Common myeloid progenitor, CD34-positive (primary cell): ENCODE measurements at regions not wholly inside any gene's neighbourhood (a gene's known extent, or its start where the extent isn't known, plus 50 kb on each side); places are given as distances from the start of the nearest gene placed in this dataset.

Experiments used
- CTCF ChIA-PET: fragments of 350-600 bp; sonication (Branson Sonifier 250); formaldehyde crosslinking; loops from one replicate; lab custom pipeline; 2021; ENCODE audit warnings: antibody characterized with exemption; lab: Charles Lee
- POLR2A ChIA-PET: fragments of 350-600 bp; sonication (Branson Sonifier 250); formaldehyde crosslinking; loops from one replicate; lab custom pipeline; 2021; ENCODE audit warnings: antibody characterized with exemption; lab: Charles Lee
- DNase-seq, 3 donors: peaks; one replicate each; pipeline versions ENCODE4 v3.0.0 to v3.0.0-alpha.2; 2013
- H3K27ac ChIP-seq, 2 experiments: 1 replicate in 1 of 2; 2 replicates in 1 of 2; pipeline ENCODE4 v1.7.0; 2013; ENCODE audit warnings: inconsistent platforms in 2 of 2, low read length in 2 of 2, mild to moderate bottlenecking in 2 of 2, low read depth in 1 of 2, moderate library complexity in 1 of 2; ENCODE audit not compliant: severe bottlenecking in 2 of 2, insufficient read depth in 1 of 2, poor library complexity in 1 of 2
- H3K27me3 ChIP-seq, 5 experiments: replicated peaks in 2 of 5; 1 replicate in 3 of 5; 2 replicates in 2 of 5; pipeline versions ENCODE4 v1.6.1 to v1.7.0; 2013; ENCODE audit warnings: low read length in 4 of 5, mild to moderate bottlenecking in 2 of 5, moderate library complexity in 2 of 5, inconsistent platforms in 1 of 5; ENCODE audit not compliant: insufficient read depth in 5 of 5, control insufficient read depth in 4 of 5
- H3K36me3 ChIP-seq, 4 experiments: 1 replicate in 2 of 4; 2 replicates in 2 of 4; pipeline versions ENCODE4 v1.6.1 to v1.7.0; 2013; ENCODE audit warnings: low read length in 3 of 4, control low read depth in 1 of 4, mild to moderate bottlenecking in 1 of 4; ENCODE audit not compliant: control insufficient read depth in 4 of 4, insufficient read depth in 4 of 4
- H3K4me1 ChIP-seq, 4 experiments: 1 replicate in 3 of 4; 2 replicates in 1 of 4; pipeline versions ENCODE4 v1.6.1 to v1.7.1; 2013; ENCODE audit warnings: low read length in 3 of 4, mild to moderate bottlenecking in 3 of 4, control low read depth in 1 of 4, inconsistent platforms in 1 of 4, moderate library complexity in 1 of 4; ENCODE audit not compliant: control insufficient read depth in 4 of 4, insufficient read depth in 4 of 4; ENCODE audit errors: control extremely low read depth in 1 of 4
- H3K4me3 ChIP-seq, 7 experiments: 1 replicate in 4 of 7; 2 replicates in 3 of 7; pipeline versions ENCODE4 v1.5.1 to v1.7.0; 2013; ENCODE audit warnings: mild to moderate bottlenecking in 7 of 7, low read length in 6 of 7, moderate library complexity in 6 of 7, inconsistent platforms in 2 of 7, low read depth in 2 of 7, control low read depth in 1 of 7; ENCODE audit not compliant: insufficient read depth in 4 of 7, control insufficient read depth in 1 of 7; ENCODE audit errors: extremely low read depth in 1 of 7
- H3K9me3 ChIP-seq, 5 experiments: 1 replicate in 4 of 5; 2 replicates in 1 of 5; pipeline versions ENCODE4 v1.6.1 to v1.7.1; 2013; ENCODE audit warnings: low read length in 4 of 5, mild to moderate bottlenecking in 2 of 5, inconsistent platforms in 1 of 5, low read depth in 1 of 5, moderate library complexity in 1 of 5; ENCODE audit not compliant: control insufficient read depth in 4 of 5, insufficient read depth in 2 of 5; ENCODE audit errors: control extremely low read depth in 1 of 5
- WGBS: methylation state at CpG from one replicate; pipeline ENCODE4 v1.1.5; 2013; ENCODE audit not compliant: insufficient coverage; 5-methylcytosine and 5-hydroxymethylcytosine counted together

DNA sequence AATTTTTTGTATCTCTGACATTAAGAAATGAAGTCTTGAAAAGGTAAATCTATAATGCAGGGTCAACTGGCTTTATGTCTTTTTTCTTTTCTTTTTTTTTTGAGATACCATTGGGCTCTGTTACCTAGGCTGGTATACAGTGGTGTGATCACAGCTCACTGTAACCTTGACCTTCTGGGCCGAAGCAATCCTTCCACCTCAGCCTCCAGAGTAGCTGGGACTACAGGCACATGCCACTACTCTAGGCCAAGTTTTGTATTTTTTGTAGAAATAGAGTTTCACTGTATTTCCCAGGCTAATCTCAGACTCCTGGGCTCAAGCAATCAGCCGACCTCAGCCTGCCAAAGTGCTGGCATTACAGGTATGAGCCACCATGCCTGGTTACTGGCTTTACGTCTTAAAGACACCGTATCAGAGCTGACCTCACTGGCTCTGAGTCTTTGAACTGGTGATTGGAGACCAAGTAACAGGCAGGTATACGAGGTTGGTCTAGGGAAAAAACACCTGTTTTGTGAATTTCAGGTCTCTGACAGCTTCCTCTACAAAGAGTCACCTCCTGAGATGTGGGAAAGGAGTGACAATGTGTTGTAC, 70.4 kb upstream of the GPBP1 start:
- no peaks in the 10 kb centered on the region for H3K27me3 ChIP-seq
- POLR2A ChIA-PET = no interaction called here
- H3K4me3 ChIP-seq = no peak overlapping the region
- peaks cover 0 to 2% (median 0%) of the 10 kb centered on the region in 5 experiments for H3K9me3 ChIP-seq
- DNase-seq = no peak
- no peaks in the 10 kb centered on the region for H3K36me3 ChIP-seq
- WGBS = 100% methylated on average over 5 of the region's 5 CpGs
- H3K27ac ChIP-seq = no peak overlapping the region
- CTCF ChIA-PET = no interaction called here
- H3K4me1 ChIP-seq = no peaks in the 10 kb centered on the region

- no peak for DNase-seq
- CTCF ChIA-PET = no interaction called here
- WGBS = 100% methylated on average over 1 of the region's 2 CpGs
- no peaks in the 10 kb centered on the region for H3K36me3 ChIP-seq
- POLR2A ChIA-PET = no interaction called here
- no peak overlapping the region for H3K27ac ChIP-seq
- H3K27me3 ChIP-seq = no peaks in the 10 kb centered on the region
- no peaks in the 10 kb centered on the region for H3K4me1 ChIP-seq
- no peak overlapping the region for H3K4me3 ChIP-seq
- H3K9me3 ChIP-seq = no peaks in the 10 kb centered on the region
Observed at GRCh38 chr5:57106661-57107060, 67.2 kb upstream of the GPBP1 start.

DNA sequence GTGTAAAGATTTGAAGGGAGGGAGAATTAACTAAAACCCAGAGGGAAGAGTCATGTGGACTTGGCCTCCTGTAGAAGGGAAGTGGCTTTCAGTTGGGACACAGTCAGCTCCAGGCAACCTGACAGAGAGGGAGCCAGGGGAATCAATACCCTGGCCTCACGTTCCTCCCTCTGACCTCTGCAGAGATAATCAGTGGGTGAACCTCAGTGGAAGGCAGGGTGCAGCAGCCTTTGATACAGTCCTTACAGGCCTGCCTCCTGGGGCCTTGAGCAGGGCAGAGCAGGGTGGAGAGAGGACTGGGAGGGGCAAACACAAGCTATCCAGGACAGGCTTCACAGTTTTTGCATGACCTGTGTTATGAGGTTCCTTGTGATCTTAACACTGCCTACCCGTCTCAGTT, 61.9 kb upstream of the GPBP1 start:
- Histone ChIP-seq H3K4me3 (no peak overlapping the region), H3K27me3 (no peaks in the 10 kb centered on the region), H3K4me1 (no peaks in the 10 kb centered on the region), H3K9me3 (no peaks in the 10 kb centered on the region), H3K36me3 (no peaks in the 10 kb centered on the region), H3K27ac (no peak overlapping the region)
- 100% methylated on average over 1 of the region's 2 CpGs for WGBS
- ChIA-PET POLR2A (no interaction called here), CTCF (interaction anchor here (1.4 kb wide), 1 partner anchor 211 kb away, joined by 4 read pairs; no protein-coding TSS in a partner anchor)
- no peak for DNase-seq

GRCh38 chr5:57113481-57113880, 60.4 kb upstream of the GPBP1 start:
- Histone ChIP-seq H3K9me3 (no peaks in the 10 kb centered on the region), H3K4me3 (no peak overlapping the region), H3K27me3 (no peaks in the 10 kb centered on the region), H3K27ac (no peak overlapping the region), H3K4me1 (no peaks in the 10 kb centered on the region), H3K36me3 (no peaks in the 10 kb centered on the region)
- CTCF ChIA-PET = no interaction called here
- DNase-seq = no peak
- POLR2A ChIA-PET = no interaction called here

DNA sequence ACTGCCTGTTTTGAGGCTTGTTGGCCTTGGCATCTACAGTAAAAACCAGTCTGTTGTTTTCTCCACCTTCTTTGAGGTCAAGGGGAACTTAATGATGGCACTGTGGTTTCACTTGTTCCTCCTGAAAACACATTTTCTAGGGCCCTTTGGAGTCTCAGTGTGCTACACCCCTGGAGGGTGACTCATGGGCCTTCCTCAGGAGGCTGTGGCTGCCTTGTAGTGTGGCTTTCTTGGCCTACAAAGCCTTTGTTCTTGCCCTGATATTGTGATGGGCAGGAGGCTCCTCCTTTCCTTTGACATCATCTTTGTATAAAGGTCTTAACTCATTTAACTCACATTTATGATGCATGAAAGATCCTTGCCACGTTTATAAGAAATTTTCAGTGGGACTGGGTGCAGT, 56.3 kb upstream of the GPBP1 start:
- ChIA-PET POLR2A (no interaction called here), CTCF (no interaction called here)
- peak; percentile 6 to 54 (median 52) for DNase-seq
- 86% methylated on average over 1 of the region's 1 CpG for WGBS
- H3K4me1 ChIP-seq = no peaks in the 10 kb centered on the region
- no peaks in the 10 kb centered on the region for H3K36me3 ChIP-seq
- peaks cover 0 to under 1% (median 0%) of the 10 kb centered on the region in 5 experiments for H3K9me3 ChIP-seq
- no peaks in the 10 kb centered on the region for H3K27me3 ChIP-seq
- H3K27ac ChIP-seq = no peak overlapping the region
- no peak overlapping the region for H3K4me3 ChIP-seq

DNA sequence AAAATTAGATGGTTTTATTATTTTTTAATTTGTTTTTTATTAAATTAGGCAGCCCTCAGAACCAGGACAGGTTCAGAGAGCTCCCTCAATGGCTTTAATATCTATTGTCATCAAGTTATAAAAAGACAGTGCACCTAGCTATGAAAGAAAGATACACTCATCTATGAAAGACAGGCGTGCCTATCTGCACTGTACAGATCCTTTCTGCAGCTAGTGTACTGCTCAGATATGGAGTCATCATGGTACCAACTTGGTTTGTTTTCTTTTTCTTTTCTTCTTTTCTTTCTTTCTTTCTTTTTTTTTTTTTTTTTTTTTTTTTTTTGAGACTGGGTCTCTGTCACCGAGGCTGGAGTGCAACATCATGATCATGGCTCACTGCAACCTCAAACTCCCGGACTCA, 54.8 kb upstream of the GPBP1 start:
- H3K9me3 ChIP-seq = peaks cover 0 to 4% (median 0%) of the 10 kb centered on the region in 5 experiments
- no peaks in the 10 kb centered on the region for H3K4me1 ChIP-seq
- H3K27me3 ChIP-seq = no peaks in the 10 kb centered on the region
- no peak overlapping the region for H3K27ac ChIP-seq
- H3K4me3 ChIP-seq = no peak overlapping the region
- ChIA-PET CTCF (no interaction called here), POLR2A (no interaction called here)
- 100% methylated on average over 2 of the region's 3 CpGs for WGBS
- H3K36me3 ChIP-seq = no peaks in the 10 kb centered on the region
- peak in 2 of 3 donors; percentile 15 to 43 for DNase-seq

GRCh38 chr5:57124014-57124413, 49.8 kb upstream of the GPBP1 start:
- no peaks in the 10 kb centered on the region for H3K27me3 ChIP-seq
- DNase-seq = no peak
- WGBS = 98% methylated on average over 5 of the region's 5 CpGs
- ChIA-PET CTCF (no interaction called here), POLR2A (no interaction called here)
- no peaks in the 10 kb centered on the region for H3K36me3 ChIP-seq
- no peak overlapping the region for H3K4me3 ChIP-seq
- H3K9me3 ChIP-seq = peaks cover 0 to 4% (median 0%) of the 10 kb centered on the region in 5 experiments
- no peak overlapping the region for H3K27ac ChIP-seq
- no peaks in the 10 kb centered on the region for H3K4me1 ChIP-seq
